ENCODE measurements at regions not wholly inside any gene's neighbourhood (a gene's known extent, or its start where the extent isn't known, plus 50 kb on each side); places are given as distances from the start of the nearest gene placed in this dataset.
A peak's percentile ranks its signal among the peaks of the same experiment; 100 is the strongest.

DNA sequence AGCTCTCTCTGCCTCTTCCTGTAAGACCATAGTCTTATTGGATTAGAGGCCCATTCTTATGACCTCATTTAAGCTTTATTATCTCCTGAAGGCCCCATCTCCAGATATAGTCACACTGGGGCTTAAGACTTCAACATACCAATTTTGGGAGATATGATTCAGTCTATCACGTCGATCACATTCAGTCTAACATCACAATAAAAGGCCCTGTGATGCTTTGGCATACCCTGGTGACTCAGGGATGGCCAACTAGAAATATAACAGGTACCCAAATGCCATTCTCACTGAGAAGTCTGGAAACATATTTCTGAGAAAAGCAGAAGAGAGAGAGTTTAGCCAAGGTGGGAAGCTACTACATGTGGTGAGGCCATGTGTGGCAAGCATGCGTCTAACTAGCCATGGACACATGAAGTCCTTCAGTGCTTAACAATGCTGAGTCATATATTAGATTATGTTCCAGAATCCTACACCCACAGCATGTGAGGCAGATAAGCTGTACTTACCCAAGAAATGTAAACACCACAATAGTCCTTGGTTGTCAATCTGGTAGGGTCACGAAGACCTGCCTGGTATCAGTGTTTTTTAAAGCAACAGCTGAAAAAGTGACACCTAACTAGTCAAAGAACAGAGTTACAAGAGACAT lies 485.1 kb downstream of the FOXO1 start:
- peaks cover 0 to 7% (median 3%) of the 10 kb centered on the region in 3 donors for H3K27me3 Mint-ChIP-seq (ENCODE audit: low read depth in 3 of 3)
- peaks cover 6% of the 10 kb centered on the region for H3K4me1 Mint-ChIP-seq

GRCh38 chr13:40182591-40182990 lies 483.9 kb downstream of the FOXO1 start:
- DNase-seq = no peak
- Histone ChIP-seq H3K27ac (ENCODE audit: low read depth in 1 of 2, low read length in 2 of 2) (no peak overlapping the region), H4K20me1 (ENCODE audit: insufficient read depth, low read length) (no peaks in the 10 kb centered on the region), H2AFZ (ENCODE audit: insufficient read depth, low read depth, low read length, poor library complexity, severe bottlenecking) (no peak overlapping the region), H3K4me2 (replicated peaks; ENCODE audit: extremely low read depth, low read length, poor library complexity, severe bottlenecking) (no peak overlapping the region), H3K9ac (ENCODE audit: insufficient read depth, low read length, poor library complexity, severe bottlenecking) (no peak overlapping the region), H3K4me1 (ENCODE audit: control insufficient read depth in 1 of 2, insufficient read depth in 2 of 2, low read length in 2 of 2) (no peaks in the 10 kb centered on the region), H3K9me3 (replicated peaks in 1 of 2; ENCODE audit: control insufficient read depth in 1 of 2, insufficient read depth in 1 of 2, low read length in 2 of 2) (no peaks in the 10 kb centered on the region), H3K36me3 (replicated peaks in 1 of 2; ENCODE audit: control insufficient read depth in 1 of 2, insufficient read depth in 2 of 2, low read length in 2 of 2) (no peaks in the 10 kb centered on the region), H3K4me3 (replicated peaks in 1 of 3; ENCODE audit: low read depth in 2 of 3, low read length in 3 of 3) (no peak overlapping the region), H3K79me2 (ENCODE audit: insufficient read depth, low read length) (no peaks in the 10 kb centered on the region), H3K27me3 (ENCODE audit: control insufficient read depth in 2 of 2, insufficient read depth in 2 of 2, low read length in 2 of 2) (no peaks in the 10 kb centered on the region)
- Mint-ChIP-seq H3K9me3 (peaks cover 0 to 3% (median 0%) of the 10 kb centered on the region in 7 donors), H3K36me3 (no peaks in the 10 kb centered on the region), H3K4me1 (peaks cover 6% of the 10 kb centered on the region), H3K27me3 (ENCODE audit: low read depth in 3 of 3) (peaks cover 0 to 3% (median 0%) of the 10 kb centered on the region in 3 donors), H3K4me3 (no peak overlapping the region), H3K27ac (peak overlapping the region in 1 of 7 donors; percentile 18)
- 80% methylated on average over 1 of the region's 2 CpGs for WGBS (ENCODE audit: insufficient coverage)
- intact Hi-C loops (cut with micrococcal nuclease) = no loop called here
- TF ChIP-seq, protein P1, sequence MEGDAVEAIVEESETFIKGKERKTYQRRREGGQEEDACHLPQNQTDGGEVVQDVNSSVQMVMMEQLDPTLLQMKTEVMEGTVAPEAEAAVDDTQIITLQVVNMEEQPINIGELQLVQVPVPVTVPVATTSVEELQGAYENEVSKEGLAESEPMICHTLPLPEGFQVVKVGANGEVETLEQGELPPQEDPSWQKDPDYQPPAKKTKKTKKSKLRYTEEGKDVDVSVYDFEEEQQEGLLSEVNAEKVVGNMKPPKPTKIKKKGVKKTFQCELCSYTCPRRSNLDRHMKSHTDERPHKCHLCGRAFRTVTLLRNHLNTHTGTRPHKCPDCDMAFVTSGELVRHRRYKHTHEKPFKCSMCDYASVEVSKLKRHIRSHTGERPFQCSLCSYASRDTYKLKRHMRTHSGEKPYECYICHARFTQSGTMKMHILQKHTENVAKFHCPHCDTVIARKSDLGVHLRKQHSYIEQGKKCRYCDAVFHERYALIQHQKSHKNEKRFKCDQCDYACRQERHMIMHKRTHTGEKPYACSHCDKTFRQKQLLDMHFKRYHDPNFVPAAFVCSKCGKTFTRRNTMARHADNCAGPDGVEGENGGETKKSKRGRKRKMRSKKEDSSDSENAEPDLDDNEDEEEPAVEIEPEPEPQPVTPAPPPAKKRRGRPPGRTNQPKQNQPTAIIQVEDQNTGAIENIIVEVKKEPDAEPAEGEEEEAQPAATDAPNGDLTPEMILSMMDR (IDR thresholded peaks at IDR 0.05) = no peak

More for the DNA sequence above, 485.1 kb downstream of the FOXO1 start:
- Histone ChIP-seq H3K4me3 (replicated peaks in 1 of 3; ENCODE audit: low read depth in 2 of 3, low read length in 3 of 3) (no peak overlapping the region), H4K20me1 (ENCODE audit: insufficient read depth, low read length) (no peaks in the 10 kb centered on the region), H3K4me1 (ENCODE audit: control insufficient read depth in 1 of 2, insufficient read depth in 2 of 2, low read length in 2 of 2) (no peaks in the 10 kb centered on the region), H3K36me3 (replicated peaks in 1 of 2; ENCODE audit: control insufficient read depth in 1 of 2, insufficient read depth in 2 of 2, low read length in 2 of 2) (no peaks in the 10 kb centered on the region), H3K27me3 (ENCODE audit: control insufficient read depth in 2 of 2, insufficient read depth in 2 of 2, low read length in 2 of 2) (no peaks in the 10 kb centered on the region), H3K27ac (ENCODE audit: low read depth in 1 of 2, low read length in 2 of 2) (no peak overlapping the region), H3K9ac (ENCODE audit: insufficient read depth, low read length, poor library complexity, severe bottlenecking) (no peak overlapping the region), H3K9me3 (replicated peaks in 1 of 2; ENCODE audit: control insufficient read depth in 1 of 2, insufficient read depth in 1 of 2, low read length in 2 of 2) (no peaks in the 10 kb centered on the region), H3K4me2 (replicated peaks; ENCODE audit: extremely low read depth, low read length, poor library complexity, severe bottlenecking) (no peak overlapping the region), H2AFZ (ENCODE audit: insufficient read depth, low read depth, low read length, poor library complexity, severe bottlenecking) (no peak overlapping the region), H3K79me2 (ENCODE audit: insufficient read depth, low read length) (no peaks in the 10 kb centered on the region)
- Mint-ChIP-seq H3K27ac (no peak overlapping the region), H3K36me3 (no peaks in the 10 kb centered on the region), H3K9me3 (peaks cover 0 to 3% (median 0%) of the 10 kb centered on the region in 7 donors), H3K4me3 (no peak overlapping the region)
- intact Hi-C loops (cut with micrococcal nuclease) = no loop called here
- TF ChIP-seq, protein P1 (IDR thresholded peaks at IDR 0.05) = no peak
- WGBS (ENCODE audit: insufficient coverage) = no CpG with 5 or more reads among the region's 4 CpGs
- DNase-seq = no peak
